Adrenal gland (tissue), 5 donors: ENCODE measurements at regions not wholly inside any gene's neighbourhood (a gene's known extent, or its start where the extent isn't known, plus 50 kb on each side); places are given as distances from the start of the nearest gene placed in this dataset.

ENCODE experiments used
- POLR2A ChIP-seq, 2 donors: fragments of 450-650 bp; IDR thresholded peaks; one replicate each; pipeline ENCODE4 v1.6.1; 2017; ENCODE audit warnings: antibody characterized with exemption in 2 of 2, mild to moderate bottlenecking in 2 of 2, moderate library complexity in 1 of 2
- TF ChIP-seq, protein P1 (sequence below), 6 experiments: fragments of 450-650 bp in 4 of 6; fragments of 200-600 bp in 2 of 6; sonication (generic) in 1 of 6; IDR thresholded peaks; 1 replicate in 5 of 6; 2 replicates in 1 of 6; pipeline versions ENCODE4 v1.5.1 to v1.8.0; 2016 to 2021; ENCODE audit warnings: antibody characterized with exemption in 6 of 6, mild to moderate bottlenecking in 2 of 6, moderate library complexity in 1 of 6
- donor health status: DM: no; HTN: no; CAD: no.

- TF ChIP-seq, protein P1, sequence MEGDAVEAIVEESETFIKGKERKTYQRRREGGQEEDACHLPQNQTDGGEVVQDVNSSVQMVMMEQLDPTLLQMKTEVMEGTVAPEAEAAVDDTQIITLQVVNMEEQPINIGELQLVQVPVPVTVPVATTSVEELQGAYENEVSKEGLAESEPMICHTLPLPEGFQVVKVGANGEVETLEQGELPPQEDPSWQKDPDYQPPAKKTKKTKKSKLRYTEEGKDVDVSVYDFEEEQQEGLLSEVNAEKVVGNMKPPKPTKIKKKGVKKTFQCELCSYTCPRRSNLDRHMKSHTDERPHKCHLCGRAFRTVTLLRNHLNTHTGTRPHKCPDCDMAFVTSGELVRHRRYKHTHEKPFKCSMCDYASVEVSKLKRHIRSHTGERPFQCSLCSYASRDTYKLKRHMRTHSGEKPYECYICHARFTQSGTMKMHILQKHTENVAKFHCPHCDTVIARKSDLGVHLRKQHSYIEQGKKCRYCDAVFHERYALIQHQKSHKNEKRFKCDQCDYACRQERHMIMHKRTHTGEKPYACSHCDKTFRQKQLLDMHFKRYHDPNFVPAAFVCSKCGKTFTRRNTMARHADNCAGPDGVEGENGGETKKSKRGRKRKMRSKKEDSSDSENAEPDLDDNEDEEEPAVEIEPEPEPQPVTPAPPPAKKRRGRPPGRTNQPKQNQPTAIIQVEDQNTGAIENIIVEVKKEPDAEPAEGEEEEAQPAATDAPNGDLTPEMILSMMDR (IDR thresholded peaks at IDR 0.05), result no peak
- TF ChIP-seq POLR2A (IDR thresholded peaks at IDR 0.05), result no peak
These were observed 262.5 kb downstream of the CDH26 start for GRCh38 chr20:60220706-60221105.
